ENCODE measurements at regions not wholly inside any gene's neighbourhood (a gene's known extent, or its start where the extent isn't known, plus 50 kb on each side); places are given as distances from the start of the nearest gene placed in this dataset.

GRCh38 chr7:46163246-46163645, 242.2 kb upstream of the IGFBP3 start:
- no peak for DNase-seq (ENCODE audit: low read depth)

- no peak for DNase-seq (ENCODE audit: low read depth)
Observed at GRCh38 chr7:46162609-46163008, 241.5 kb upstream of the IGFBP3 start.

GRCh38 chr7:46160861-46161260, 239.8 kb upstream of the IGFBP3 start:
- no peak for DNase-seq (ENCODE audit: low read depth)

- no peak for DNase-seq (ENCODE audit: low read depth)
Observed at GRCh38 chr7:46157931-46158330, 236.9 kb upstream of the IGFBP3 start.

GRCh38 chr7:46157404-46157803, 236.3 kb upstream of the IGFBP3 start:
- no peak for DNase-seq (ENCODE audit: low read depth)

GRCh38 chr7:46156853-46157252, 235.8 kb upstream of the IGFBP3 start:
- no peak for DNase-seq (ENCODE audit: low read depth)

GRCh38 chr7:46156086-46156485, 235.0 kb upstream of the IGFBP3 start:
- DNase-seq (ENCODE audit: low read depth) = no peak

GRCh38 chr7:46155367-46155766, 234.3 kb upstream of the IGFBP3 start:
- no peak for DNase-seq (ENCODE audit: low read depth)

- no peak for DNase-seq (ENCODE audit: low read depth)
Observed at GRCh38 chr7:46153951-46154787, 233.1 kb upstream of the IGFBP3 start.

GRCh38 chr7:46153583-46153950, 232.5 kb upstream of the IGFBP3 start:
- no peak for DNase-seq (ENCODE audit: low read depth)

GRCh38 chr7:46152696-46153095, 231.6 kb upstream of the IGFBP3 start:
- DNase-seq (ENCODE audit: low read depth) = no peak

- DNase-seq (ENCODE audit: low read depth) = no peak
Observed at GRCh38 chr7:46150721-46151120, 229.6 kb upstream of the IGFBP3 start.

- DNase-seq (ENCODE audit: low read depth) = no peak
Observed at GRCh38 chr7:46150202-46150601, 229.1 kb upstream of the IGFBP3 start.

GRCh38 chr7:46147871-46148270, 226.8 kb upstream of the IGFBP3 start:
- DNase-seq (ENCODE audit: low read depth) = no peak

GRCh38 chr7:46146454-46147255, 225.6 kb upstream of the IGFBP3 start:
- DNase-seq (ENCODE audit: low read depth) = no peak

- DNase-seq (ENCODE audit: low read depth) = no peak
Observed at GRCh38 chr7:46145412-46145811, 224.3 kb upstream of the IGFBP3 start.

- DNase-seq (ENCODE audit: low read depth) = no peak
Observed at GRCh38 chr7:46143949-46144917, 223.2 kb upstream of the IGFBP3 start.

- no peak for DNase-seq (ENCODE audit: low read depth)
Observed at GRCh38 chr7:46143421-46143820, 222.3 kb upstream of the IGFBP3 start.

GRCh38 chr7:46139079-46139478, 218.0 kb upstream of the IGFBP3 start:
- no peak for DNase-seq (ENCODE audit: low read depth)

GRCh38 chr7:46137725-46138124, 216.7 kb upstream of the IGFBP3 start:
- DNase-seq (ENCODE audit: low read depth) = no peak

- DNase-seq (ENCODE audit: low read depth) = no peak
Observed at GRCh38 chr7:46135557-46135956, 214.5 kb upstream of the IGFBP3 start.

- no peak for DNase-seq (ENCODE audit: low read depth)
Observed at GRCh38 chr7:46134795-46135194, 213.7 kb upstream of the IGFBP3 start.

All from activated T-cell treated with anti-CD3 and anti-CD28 coated beads for 24 hours (primary cell).